ENCODE measurements at regions not wholly inside any gene's neighbourhood (a gene's known extent, or its start where the extent isn't known, plus 50 kb on each side); places are given as distances from the start of the nearest gene placed in this dataset.

GRCh38 chr16:85209526-85210121 is 97.4 kb upstream of the CIBAR2 start:
- TF ChIP-seq, protein P1, sequence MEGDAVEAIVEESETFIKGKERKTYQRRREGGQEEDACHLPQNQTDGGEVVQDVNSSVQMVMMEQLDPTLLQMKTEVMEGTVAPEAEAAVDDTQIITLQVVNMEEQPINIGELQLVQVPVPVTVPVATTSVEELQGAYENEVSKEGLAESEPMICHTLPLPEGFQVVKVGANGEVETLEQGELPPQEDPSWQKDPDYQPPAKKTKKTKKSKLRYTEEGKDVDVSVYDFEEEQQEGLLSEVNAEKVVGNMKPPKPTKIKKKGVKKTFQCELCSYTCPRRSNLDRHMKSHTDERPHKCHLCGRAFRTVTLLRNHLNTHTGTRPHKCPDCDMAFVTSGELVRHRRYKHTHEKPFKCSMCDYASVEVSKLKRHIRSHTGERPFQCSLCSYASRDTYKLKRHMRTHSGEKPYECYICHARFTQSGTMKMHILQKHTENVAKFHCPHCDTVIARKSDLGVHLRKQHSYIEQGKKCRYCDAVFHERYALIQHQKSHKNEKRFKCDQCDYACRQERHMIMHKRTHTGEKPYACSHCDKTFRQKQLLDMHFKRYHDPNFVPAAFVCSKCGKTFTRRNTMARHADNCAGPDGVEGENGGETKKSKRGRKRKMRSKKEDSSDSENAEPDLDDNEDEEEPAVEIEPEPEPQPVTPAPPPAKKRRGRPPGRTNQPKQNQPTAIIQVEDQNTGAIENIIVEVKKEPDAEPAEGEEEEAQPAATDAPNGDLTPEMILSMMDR (IDR thresholded peaks at IDR 0.05), result no peak
- Histone ChIP-seq H3K27ac (no peak overlapping the region), H3K27me3 (ENCODE audit: low read depth) (peaks cover 5% of the 10 kb centered on the region), H3K36me3 (no peaks in the 10 kb centered on the region), H3K9me3 (no peaks in the 10 kb centered on the region), H3K4me3 (no peak overlapping the region), H3K4me1 (peaks cover 30% of the 10 kb centered on the region)
- ATAC-seq (no peak), DNase-seq (no peak)
- intact Hi-C loops (cut with DNase I), result no loop called here

DNA sequence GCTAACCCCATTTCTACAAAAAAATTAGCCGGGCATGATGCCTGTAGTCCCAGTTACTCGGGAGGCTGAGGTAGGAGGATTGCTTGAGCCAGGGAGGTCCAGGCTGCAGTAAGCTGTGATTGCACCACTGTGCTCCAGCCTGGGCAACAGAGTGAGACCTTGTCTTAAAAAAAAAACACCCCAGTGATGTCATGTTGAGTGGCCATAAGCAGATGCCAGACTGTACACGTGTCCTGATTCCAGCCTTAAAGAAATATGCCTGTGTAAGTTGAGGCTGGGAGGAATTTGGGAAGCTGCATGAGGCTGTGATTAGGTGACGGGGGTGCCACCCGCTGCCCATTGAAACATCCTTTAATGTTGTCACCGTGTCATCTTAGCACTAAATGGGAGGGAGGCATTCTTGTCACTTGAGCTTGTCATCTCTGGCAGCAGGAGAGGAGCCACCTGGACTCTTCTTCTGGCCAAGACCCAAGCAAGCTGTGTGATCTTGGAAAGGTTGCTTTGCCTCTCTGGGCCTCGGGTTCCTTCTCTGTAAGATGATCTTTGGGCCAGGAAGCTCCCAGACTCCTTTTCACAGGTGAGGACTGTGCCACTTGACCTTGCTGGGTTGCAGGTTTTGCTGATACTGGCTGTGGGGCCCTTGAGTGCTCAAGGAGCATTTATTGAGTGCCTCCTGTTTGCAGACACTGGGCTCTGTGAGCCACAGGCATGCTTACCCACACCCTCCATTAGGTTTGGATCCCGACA is 98.3 kb upstream of the CIBAR2 start:
- ATAC-seq (no peak), DNase-seq (no peak)
- Histone ChIP-seq H3K4me3 (no peak overlapping the region), H3K36me3 (no peaks in the 10 kb centered on the region), H3K4me1 (peaks cover 30% of the 10 kb centered on the region), H3K27me3 (ENCODE audit: low read depth) (peaks cover 5% of the 10 kb centered on the region), H3K27ac (no peak overlapping the region), H3K9me3 (no peaks in the 10 kb centered on the region)
- TF ChIP-seq, protein P1 (IDR thresholded peaks at IDR 0.05), result no peak
- intact Hi-C loops (cut with DNase I), result no loop called here

GRCh38 chr16:85211271-85211801 is 99.1 kb upstream of the CIBAR2 start:
- Histone ChIP-seq H3K9me3 (no peaks in the 10 kb centered on the region), H3K27me3 (ENCODE audit: low read depth) (peaks cover 5% of the 10 kb centered on the region), H3K4me1 (peaks cover 22% of the 10 kb centered on the region), H3K4me3 (no peak overlapping the region), H3K36me3 (no peaks in the 10 kb centered on the region), H3K27ac (no peak overlapping the region)
- ATAC-seq (no peak), DNase-seq (no peak)
- intact Hi-C loops (cut with DNase I), result no loop called here
- TF ChIP-seq, protein P1 (IDR thresholded peaks at IDR 0.05), result no peak

- ATAC-seq, result no peak
- intact Hi-C loops (cut with DNase I), result no loop called here
Observed at GRCh38 chr16:85213926-85214675, 101.8 kb upstream of the CIBAR2 start.

More at GRCh38 chr16:85213926-85214675, 101.8 kb upstream of the CIBAR2 start:
- Histone ChIP-seq H3K36me3 (no peaks in the 10 kb centered on the region), H3K4me3 (no peak overlapping the region), H3K27ac (no peak overlapping the region), H3K9me3 (no peaks in the 10 kb centered on the region), H3K27me3 (ENCODE audit: low read depth) (no peaks in the 10 kb centered on the region), H3K4me1 (peaks cover 9% of the 10 kb centered on the region)
- TF ChIP-seq, protein P1 (IDR thresholded peaks at IDR 0.05), result no peak
- no peak for DNase-seq

Data from lower lobe of right lung (tissue), 2 donors.